GM12875 (cell line): ENCODE measurements at regions not wholly inside any gene's neighbourhood (a gene's known extent, or its start where the extent isn't known, plus 50 kb on each side); places are given as distances from the start of the nearest gene placed in this dataset.

Source experiments
- H3K4me3 ChIP-seq: one replicate; pipeline ENCODE4 v1.5.1; 2011; ENCODE audit warnings: low read depth, low read length, control low read depth
- CTCF ChIP-seq: IDR thresholded peaks from 2 replicates; pipeline ENCODE4 v1.5.1; 2011; ENCODE audit warnings: low read depth, mild to moderate bottlenecking, control low read depth, inconsistent platforms, low read length, moderate library complexity, borderline replicate concordance; ENCODE audit not compliant: insufficient read depth

GRCh38 chr4:111650146-111650545 lies 495.1 kb upstream of the FAM241A start:
- no peak for TF ChIP-seq CTCF

GRCh38 chr4:111650674-111651086 lies 494.6 kb upstream of the FAM241A start:
- no peak overlapping the region for H3K4me3 ChIP-seq
- no peak for TF ChIP-seq CTCF

More at GRCh38 chr4:111650146-111650545, 495.1 kb upstream of the FAM241A start:
- H3K4me3 ChIP-seq = no peak overlapping the region

- TF ChIP-seq CTCF = no peak
- no peak overlapping the region for H3K4me3 ChIP-seq
Measured at GRCh38 chr4:111652236-111652635, 493.0 kb upstream of the FAM241A start.

GRCh38 chr4:111652986-111653385 lies 492.3 kb upstream of the FAM241A start:
- TF ChIP-seq CTCF = no peak
- H3K4me3 ChIP-seq = no peak overlapping the region

GRCh38 chr4:111662496-111662895 lies 482.8 kb upstream of the FAM241A start:
- H3K4me3 ChIP-seq = no peak overlapping the region
- no peak for TF ChIP-seq CTCF

- TF ChIP-seq CTCF = no peak
- H3K4me3 ChIP-seq = no peak overlapping the region
Measured at GRCh38 chr4:111664308-111664945, 480.8 kb upstream of the FAM241A start.

GRCh38 chr4:111666826-111667360 lies 478.4 kb upstream of the FAM241A start:
- H3K4me3 ChIP-seq = no peak overlapping the region
- no peak for TF ChIP-seq CTCF
